OCI-LY3 (cell line): ENCODE measurements at regions not wholly inside any gene's neighbourhood (a gene's known extent, or its start where the extent isn't known, plus 50 kb on each side); places are given as distances from the start of the nearest gene placed in this dataset.
"Not testable (repeated sequence)": the region's sequence is repeated elsewhere in the genome, so short reads cannot be mapped to it uniquely, and the experiment has no call there.

ENCODE experiments used
- EZH2phosphoT487 ChIP-seq: fragments of 200-600 bp; shearing (Covaris generic); IDR thresholded peaks from 2 replicates; pipeline ENCODE4 v1.6.1; 2018; ENCODE audit warnings: antibody characterized with exemption, mixed run types, low read depth
- TF ChIP-seq, protein P1 (sequence below): fragments of 200-600, 300-600 bp; sonication (generic); IDR thresholded peaks from 2 replicates; pipeline ENCODE4 v1.5.1; 2014; ENCODE audit warnings: antibody characterized with exemption, low read length, low read depth

DNA sequence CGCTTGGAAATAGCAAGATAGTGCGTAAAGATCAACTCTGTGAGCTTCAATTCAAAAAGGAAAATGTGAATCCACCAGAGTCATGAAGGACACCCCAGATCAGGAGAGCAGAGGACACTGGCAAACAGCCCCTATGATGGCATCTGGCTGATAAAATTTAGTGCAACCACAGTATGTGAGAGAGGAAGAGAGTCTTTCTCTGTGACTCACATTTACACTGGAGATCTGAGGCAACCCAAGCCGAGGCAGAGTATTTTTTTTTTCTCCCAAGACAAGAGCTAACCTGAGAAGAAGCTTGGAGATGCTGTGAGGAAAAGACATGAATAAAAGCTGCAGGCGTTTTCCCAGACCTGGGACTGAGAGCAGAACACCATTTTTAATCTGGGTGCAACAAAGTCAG is 482.2 kb downstream of the TGIF2LX start:
- TF ChIP-seq EZH2phosphoT487, result not testable (repeated sequence)
- TF ChIP-seq, protein P1, sequence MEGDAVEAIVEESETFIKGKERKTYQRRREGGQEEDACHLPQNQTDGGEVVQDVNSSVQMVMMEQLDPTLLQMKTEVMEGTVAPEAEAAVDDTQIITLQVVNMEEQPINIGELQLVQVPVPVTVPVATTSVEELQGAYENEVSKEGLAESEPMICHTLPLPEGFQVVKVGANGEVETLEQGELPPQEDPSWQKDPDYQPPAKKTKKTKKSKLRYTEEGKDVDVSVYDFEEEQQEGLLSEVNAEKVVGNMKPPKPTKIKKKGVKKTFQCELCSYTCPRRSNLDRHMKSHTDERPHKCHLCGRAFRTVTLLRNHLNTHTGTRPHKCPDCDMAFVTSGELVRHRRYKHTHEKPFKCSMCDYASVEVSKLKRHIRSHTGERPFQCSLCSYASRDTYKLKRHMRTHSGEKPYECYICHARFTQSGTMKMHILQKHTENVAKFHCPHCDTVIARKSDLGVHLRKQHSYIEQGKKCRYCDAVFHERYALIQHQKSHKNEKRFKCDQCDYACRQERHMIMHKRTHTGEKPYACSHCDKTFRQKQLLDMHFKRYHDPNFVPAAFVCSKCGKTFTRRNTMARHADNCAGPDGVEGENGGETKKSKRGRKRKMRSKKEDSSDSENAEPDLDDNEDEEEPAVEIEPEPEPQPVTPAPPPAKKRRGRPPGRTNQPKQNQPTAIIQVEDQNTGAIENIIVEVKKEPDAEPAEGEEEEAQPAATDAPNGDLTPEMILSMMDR, result not testable (repeated sequence)
